ENCODE measurements at regions not wholly inside any gene's neighbourhood (a gene's known extent, or its start where the extent isn't known, plus 50 kb on each side); places are given as distances from the start of the nearest gene placed in this dataset.

- Mint-ChIP-seq H3K9me3 (ENCODE audit: low read depth, unreplicated experiment) (no peaks in the 10 kb centered on the region), H3K4me1 (ENCODE audit: low read depth, unreplicated experiment) (no peaks in the 10 kb centered on the region), H3K4me3 (ENCODE audit: low read depth, unreplicated experiment) (no peak overlapping the region), H3K27ac (ENCODE audit: unreplicated experiment) (no peak overlapping the region), H3K36me3 (ENCODE audit: insufficient read depth, unreplicated experiment) (no peaks in the 10 kb centered on the region), H3K27me3 (ENCODE audit: unreplicated experiment) (no peaks in the 10 kb centered on the region)
- CTCF ChIA-PET: no interaction called here
- no peak for TF ChIP-seq CTCF (IDR thresholded peaks at IDR 0.05; ENCODE audit: unreplicated experiment)
- no TSS peak for BruUV-seq (replicated peaks)
- intact Hi-C loops (cut with micrococcal nuclease; ENCODE audit: unreplicated experiment): loop anchor here (10.0 kb wide), 1 partner anchor 1153 kb away; no protein-coding TSS in a partner anchor
- DNase-seq: no peak
Measured at GRCh38 chr3:96017556-96017955, 796.8 kb upstream of the EPHA6 start.

GRCh38 chr3:96022676-96023075, 791.7 kb upstream of the EPHA6 start:
- no peak overlapping the region for H3K27ac Mint-ChIP-seq (ENCODE audit: unreplicated experiment)
- BruUV-seq (replicated peaks): no TSS peak
- CTCF ChIA-PET: no interaction called here
- no peaks in the 10 kb centered on the region for H3K4me1 Mint-ChIP-seq (ENCODE audit: low read depth, unreplicated experiment)
- no peaks in the 10 kb centered on the region for H3K36me3 Mint-ChIP-seq (ENCODE audit: insufficient read depth, unreplicated experiment)
- H3K4me3 Mint-ChIP-seq (ENCODE audit: low read depth, unreplicated experiment): no peak overlapping the region
- H3K27me3 Mint-ChIP-seq (ENCODE audit: unreplicated experiment): no peaks in the 10 kb centered on the region
- DNase-seq: no peak
- no peak for TF ChIP-seq CTCF (IDR thresholded peaks at IDR 0.05; ENCODE audit: unreplicated experiment)
- intact Hi-C loops (cut with micrococcal nuclease; ENCODE audit: unreplicated experiment): no loop called here
- no peaks in the 10 kb centered on the region for H3K9me3 Mint-ChIP-seq (ENCODE audit: low read depth, unreplicated experiment)

DNA sequence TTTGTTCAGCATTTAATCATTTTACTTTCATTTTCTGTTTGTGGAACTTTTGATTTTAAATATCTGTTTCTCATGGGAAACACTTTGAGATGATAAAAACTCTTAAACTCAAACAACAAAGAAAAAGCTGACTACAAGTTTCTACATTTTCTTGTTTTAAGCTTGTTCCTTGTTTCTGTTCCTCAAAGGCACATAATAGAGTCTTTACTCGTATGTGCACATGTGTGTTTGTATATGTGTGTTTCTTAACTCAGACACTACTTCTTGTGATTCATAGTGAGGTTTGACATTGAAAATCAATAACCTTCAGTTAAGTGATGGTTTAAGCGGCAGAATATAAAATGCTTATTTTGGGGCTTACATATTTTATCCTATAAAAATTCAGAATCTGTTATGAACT, 786.7 kb upstream of the EPHA6 start:
- no TSS peak for BruUV-seq (replicated peaks)
- no peaks in the 10 kb centered on the region for H3K4me1 Mint-ChIP-seq (ENCODE audit: low read depth, unreplicated experiment)
- H3K9me3 Mint-ChIP-seq (ENCODE audit: low read depth, unreplicated experiment): no peaks in the 10 kb centered on the region
- TF ChIP-seq CTCF (IDR thresholded peaks at IDR 0.05; ENCODE audit: unreplicated experiment): no peak
- H3K27me3 Mint-ChIP-seq (ENCODE audit: unreplicated experiment): no peaks in the 10 kb centered on the region
- intact Hi-C loops (cut with micrococcal nuclease; ENCODE audit: unreplicated experiment): no loop called here
- H3K27ac Mint-ChIP-seq (ENCODE audit: unreplicated experiment): no peak overlapping the region
- no peak overlapping the region for H3K4me3 Mint-ChIP-seq (ENCODE audit: low read depth, unreplicated experiment)
- DNase-seq: no peak
- no peaks in the 10 kb centered on the region for H3K36me3 Mint-ChIP-seq (ENCODE audit: insufficient read depth, unreplicated experiment)
- CTCF ChIA-PET: no interaction called here

DNA sequence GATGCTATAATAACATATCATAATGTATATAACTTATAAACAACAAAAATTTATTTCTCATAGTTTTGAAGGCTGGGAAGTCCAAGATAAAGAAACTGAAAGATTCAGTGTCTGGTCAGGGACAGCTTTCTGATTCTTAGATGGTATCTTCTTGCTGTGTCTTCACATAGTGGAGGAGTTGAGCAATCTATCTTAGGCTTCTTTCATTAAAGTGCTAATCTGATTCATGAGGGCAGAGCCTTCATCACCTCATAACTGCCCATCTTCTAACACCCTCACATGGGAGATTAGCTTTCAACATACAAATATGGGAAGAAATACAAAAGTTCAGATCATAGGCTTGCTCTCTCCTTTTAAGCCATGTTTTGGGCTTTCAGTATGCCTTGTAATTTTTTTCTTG, 774.8 kb upstream of the EPHA6 start:
- no peaks in the 10 kb centered on the region for H3K9me3 Mint-ChIP-seq (ENCODE audit: low read depth, unreplicated experiment)
- H3K36me3 Mint-ChIP-seq (ENCODE audit: insufficient read depth, unreplicated experiment): no peaks in the 10 kb centered on the region
- no TSS peak for BruUV-seq (replicated peaks)
- H3K27ac Mint-ChIP-seq (ENCODE audit: unreplicated experiment): no peak overlapping the region
- no peak for DNase-seq
- intact Hi-C loops (cut with micrococcal nuclease; ENCODE audit: unreplicated experiment): no loop called here
- no peak for TF ChIP-seq CTCF (IDR thresholded peaks at IDR 0.05; ENCODE audit: unreplicated experiment)
- no peak overlapping the region for H3K4me3 Mint-ChIP-seq (ENCODE audit: low read depth, unreplicated experiment)
- CTCF ChIA-PET: no interaction called here
- no peaks in the 10 kb centered on the region for H3K27me3 Mint-ChIP-seq (ENCODE audit: unreplicated experiment)
- no peaks in the 10 kb centered on the region for H3K4me1 Mint-ChIP-seq (ENCODE audit: low read depth, unreplicated experiment)

- DNase-seq: no peak
- Mint-ChIP-seq H3K4me1 (ENCODE audit: low read depth, unreplicated experiment) (no peaks in the 10 kb centered on the region), H3K27ac (ENCODE audit: unreplicated experiment) (no peak overlapping the region), H3K27me3 (ENCODE audit: unreplicated experiment) (no peaks in the 10 kb centered on the region), H3K36me3 (ENCODE audit: insufficient read depth, unreplicated experiment) (no peaks in the 10 kb centered on the region), H3K9me3 (ENCODE audit: low read depth, unreplicated experiment) (peaks cover 3% of the 10 kb centered on the region), H3K4me3 (ENCODE audit: low read depth, unreplicated experiment) (no peak overlapping the region)
- CTCF ChIA-PET: no interaction called here
- no peak for TF ChIP-seq CTCF (IDR thresholded peaks at IDR 0.05; ENCODE audit: unreplicated experiment)
- no TSS peak for BruUV-seq (replicated peaks)
- intact Hi-C loops (cut with micrococcal nuclease; ENCODE audit: unreplicated experiment): no loop called here
Measured at GRCh38 chr3:96059301-96059700, 755.1 kb upstream of the EPHA6 start.
